ENCODE measurements at regions not wholly inside any gene's neighbourhood (a gene's known extent, or its start where the extent isn't known, plus 50 kb on each side); places are given as distances from the start of the nearest gene placed in this dataset.

- no peak for TF ChIP-seq POLR2A (IDR thresholded peaks at IDR 0.05)
- no peak for TF ChIP-seq CTCF (IDR thresholded peaks at IDR 0.05)
- no peak for TF ChIP-seq POLR2AphosphoS5 (IDR thresholded peaks at IDR 0.05)
Measured at GRCh38 chr1:213676736-213677135, 311.0 kb upstream of the PROX1 start.
